ENCODE measurements at regions not wholly inside any gene's neighbourhood (a gene's known extent, or its start where the extent isn't known, plus 50 kb on each side); places are given as distances from the start of the nearest gene placed in this dataset.

- no peak for TF ChIP-seq CTCF (IDR thresholded peaks at IDR 0.05)
- TF ChIP-seq EZH2 (IDR thresholded peaks at IDR 0.05; ENCODE audit: borderline replicate concordance, insufficient read depth, low read depth, low read length, poor library complexity, severe bottlenecking), result no peak
These were observed 62.3 kb upstream of the TMEM132C start for GRCh38 chr12:128204711-128205110.

All from B cell (primary cell).